Astrocyte (in vitro differentiated cells and primary cell): ENCODE measurements at regions not wholly inside any gene's neighbourhood (a gene's known extent, or its start where the extent isn't known, plus 50 kb on each side); places are given as distances from the start of the nearest gene placed in this dataset.

Experiments
- EZH2 ChIP-seq: IDR thresholded peaks from 2 replicates; pipeline ENCODE4 v1.6.1; 2012; ENCODE audit warnings: mild to moderate bottlenecking, low read length, inconsistent platforms; ENCODE audit not compliant: insufficient read depth
- TF ChIP-seq, protein P1 (sequence below): IDR thresholded peaks from 2 replicates; pipeline ENCODE4 v1.5.1; 2011; ENCODE audit warnings: low read depth, mild to moderate bottlenecking, inconsistent platforms, low read length, moderate library complexity; ENCODE audit not compliant: insufficient read depth

DNA sequence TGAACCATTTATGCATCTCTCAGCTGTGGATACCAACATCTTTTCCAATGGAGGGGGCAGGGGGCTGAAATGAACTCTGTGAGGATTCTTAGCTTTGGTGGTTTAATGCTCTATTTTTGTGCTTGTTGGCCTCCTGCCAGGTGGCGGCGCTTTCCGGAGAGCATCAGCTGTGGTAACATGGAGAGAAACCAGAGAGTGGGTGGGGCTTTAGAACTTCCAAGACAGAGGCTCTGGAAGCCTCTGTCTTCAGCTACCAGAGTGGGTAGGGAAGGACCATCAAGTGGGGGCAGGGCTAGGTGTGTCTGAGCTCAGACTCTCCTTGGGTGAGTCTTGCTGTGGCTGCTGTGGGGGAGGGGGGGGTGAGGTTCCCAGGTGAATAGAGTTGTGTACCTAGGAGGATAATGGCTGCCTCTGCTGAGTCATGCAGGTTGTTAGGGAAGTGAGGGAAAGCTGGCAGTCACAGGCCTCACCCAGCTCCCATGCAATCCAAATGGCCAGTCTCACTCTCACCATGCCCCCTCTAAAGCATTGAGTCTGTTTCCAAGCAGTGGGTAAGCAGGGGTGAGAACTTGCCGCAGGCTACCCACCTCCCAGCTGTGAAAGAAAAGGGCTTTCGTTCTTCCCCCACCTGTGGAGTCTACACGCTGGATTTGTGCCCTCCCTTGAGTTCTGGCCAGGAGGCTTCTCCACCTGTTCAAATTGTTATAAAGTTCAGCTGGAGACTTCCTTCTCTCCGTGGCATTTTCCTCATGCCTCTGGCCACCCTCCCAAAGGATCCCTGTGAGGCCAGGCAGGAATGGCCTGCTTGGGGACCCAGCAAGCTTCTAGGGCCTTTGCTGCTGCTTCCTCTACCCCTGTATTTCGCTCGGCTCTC, 527.0 kb downstream of the NEBL start:
- TF ChIP-seq, protein P1, sequence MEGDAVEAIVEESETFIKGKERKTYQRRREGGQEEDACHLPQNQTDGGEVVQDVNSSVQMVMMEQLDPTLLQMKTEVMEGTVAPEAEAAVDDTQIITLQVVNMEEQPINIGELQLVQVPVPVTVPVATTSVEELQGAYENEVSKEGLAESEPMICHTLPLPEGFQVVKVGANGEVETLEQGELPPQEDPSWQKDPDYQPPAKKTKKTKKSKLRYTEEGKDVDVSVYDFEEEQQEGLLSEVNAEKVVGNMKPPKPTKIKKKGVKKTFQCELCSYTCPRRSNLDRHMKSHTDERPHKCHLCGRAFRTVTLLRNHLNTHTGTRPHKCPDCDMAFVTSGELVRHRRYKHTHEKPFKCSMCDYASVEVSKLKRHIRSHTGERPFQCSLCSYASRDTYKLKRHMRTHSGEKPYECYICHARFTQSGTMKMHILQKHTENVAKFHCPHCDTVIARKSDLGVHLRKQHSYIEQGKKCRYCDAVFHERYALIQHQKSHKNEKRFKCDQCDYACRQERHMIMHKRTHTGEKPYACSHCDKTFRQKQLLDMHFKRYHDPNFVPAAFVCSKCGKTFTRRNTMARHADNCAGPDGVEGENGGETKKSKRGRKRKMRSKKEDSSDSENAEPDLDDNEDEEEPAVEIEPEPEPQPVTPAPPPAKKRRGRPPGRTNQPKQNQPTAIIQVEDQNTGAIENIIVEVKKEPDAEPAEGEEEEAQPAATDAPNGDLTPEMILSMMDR, result no peak
- no peak for TF ChIP-seq EZH2
